GM18867 (cell line): ENCODE measurements at regions not wholly inside any gene's neighbourhood (a gene's known extent, or its start where the extent isn't known, plus 50 kb on each side); places are given as distances from the start of the nearest gene placed in this dataset.
A peak's percentile ranks its signal among the peaks of the same experiment; 100 is the strongest.

Source experiments
- ATAC-seq: cut with Tn5 transposase; IDR thresholded peaks from one replicate; pipeline ENCODE4 v1.9.1; 2021; ENCODE audit warnings: mild to moderate bottlenecking, moderate library complexity; ENCODE audit not compliant: unreplicated experiment

- no peak for ATAC-seq
Measured at GRCh38 chr21:28758042-28758882, 234.4 kb downstream of the LTN1 start.

- ATAC-seq: no peak
Measured at GRCh38 chr21:28754862-28755261, 237.8 kb downstream of the LTN1 start.

- no peak for ATAC-seq
Measured at GRCh38 chr21:28754127-28754611, 238.5 kb downstream of the LTN1 start.

GRCh38 chr21:28752131-28752530 lies 240.5 kb downstream of the LTN1 start:
- ATAC-seq: no peak

GRCh38 chr21:28751176-28751575 lies 241.5 kb downstream of the LTN1 start:
- no peak for ATAC-seq

- no peak for ATAC-seq
Measured at GRCh38 chr21:28750565-28750964, 242.1 kb downstream of the LTN1 start.

- no peak for ATAC-seq
Measured at GRCh38 chr21:28749536-28749935, 243.1 kb downstream of the LTN1 start.

GRCh38 chr21:28747464-28747863 lies 245.2 kb downstream of the LTN1 start:
- ATAC-seq: no peak

- ATAC-seq: no peak
Measured at GRCh38 chr21:28746166-28746565, 246.5 kb downstream of the LTN1 start.

GRCh38 chr21:28745131-28746016 lies 247.3 kb downstream of the LTN1 start:
- peak; percentile 91 for ATAC-seq

GRCh38 chr21:28743723-28744122 lies 249.0 kb downstream of the LTN1 start:
- ATAC-seq: no peak

- no peak for ATAC-seq
Measured at GRCh38 chr21:28742527-28742926, 250.2 kb downstream of the LTN1 start.

GRCh38 chr21:28740125-28740524 lies 252.6 kb downstream of the LTN1 start:
- ATAC-seq: no peak

GRCh38 chr21:28738882-28739281 lies 253.8 kb downstream of the LTN1 start:
- ATAC-seq: peak; percentile 58

- no peak for ATAC-seq
Measured at GRCh38 chr21:28738420-28738704, 254.3 kb downstream of the LTN1 start.

- no peak for ATAC-seq
Measured at GRCh38 chr21:28737674-28738419, 254.8 kb downstream of the LTN1 start.

GRCh38 chr21:28734522-28735175 lies 258.0 kb downstream of the LTN1 start:
- no peak for ATAC-seq

GRCh38 chr21:28731700-28732321 lies 260.9 kb downstream of the LTN1 start:
- ATAC-seq: no peak

- no peak for ATAC-seq
Measured at GRCh38 chr21:28729887-28730286, 262.8 kb downstream of the LTN1 start.

- no peak for ATAC-seq
Measured at GRCh38 chr21:28727809-28728208, 264.9 kb downstream of the LTN1 start.
